T-helper 2 cell treated with Interferon-gamma antibody and Interleukin-4, amounts not matched to agents 100 ng/mL and 5 ng/mL, for 36 hours (primary cell): ENCODE measurements at regions not wholly inside any gene's neighbourhood (a gene's known extent, or its start where the extent isn't known, plus 50 kb on each side); places are given as distances from the start of the nearest gene placed in this dataset.
"Not testable (repeated sequence)": the region's sequence is repeated elsewhere in the genome, so short reads cannot be mapped to it uniquely, and the experiment has no call there.

Source experiments
- intact Hi-C: fragments of 100-400 bp; cut with micrococcal nuclease; formaldehyde crosslinking; loops from one replicate; pipeline ENCODE4 v1.15.1; 2023

DNA sequence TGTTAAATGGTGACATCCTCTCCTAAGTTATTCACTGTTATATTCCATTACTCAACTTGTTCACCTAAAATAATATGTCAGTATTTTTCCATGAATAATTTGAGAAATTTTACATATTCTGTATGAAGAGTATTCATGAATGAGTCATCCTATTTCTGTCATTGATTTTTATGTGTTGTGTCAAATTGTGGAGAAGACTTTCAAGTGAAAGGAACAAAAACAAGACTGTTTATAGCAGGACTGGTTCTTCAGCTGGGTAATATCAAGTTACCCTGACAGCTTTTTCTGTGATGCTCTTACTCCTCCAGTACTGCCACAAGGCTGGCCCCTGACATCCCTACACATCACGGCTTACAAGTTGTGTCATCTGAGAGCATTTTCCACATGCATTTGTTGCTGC lies 847.7 kb downstream of the NCAM2 start:
- intact Hi-C loops = no loop called here

DNA sequence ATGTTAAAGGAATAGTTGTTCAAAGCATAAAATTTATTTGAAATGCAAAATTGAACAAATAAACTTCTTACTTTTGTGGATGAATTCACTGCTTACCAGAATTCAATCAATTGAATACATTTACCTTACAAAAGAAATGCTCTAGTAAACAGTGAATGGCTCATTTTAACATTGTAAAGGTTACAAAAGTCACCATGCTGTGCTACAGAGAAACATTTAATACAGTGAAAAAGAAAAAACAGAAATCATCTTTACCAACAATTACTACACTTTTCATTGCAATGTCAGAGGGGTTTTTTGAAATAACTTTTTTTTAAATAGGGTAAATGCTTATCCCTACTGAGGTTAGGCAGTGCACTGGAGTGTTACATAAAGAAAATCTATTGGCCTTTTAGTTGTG lies 853.0 kb downstream of the NCAM2 start:
- intact Hi-C loops = no loop called here

DNA sequence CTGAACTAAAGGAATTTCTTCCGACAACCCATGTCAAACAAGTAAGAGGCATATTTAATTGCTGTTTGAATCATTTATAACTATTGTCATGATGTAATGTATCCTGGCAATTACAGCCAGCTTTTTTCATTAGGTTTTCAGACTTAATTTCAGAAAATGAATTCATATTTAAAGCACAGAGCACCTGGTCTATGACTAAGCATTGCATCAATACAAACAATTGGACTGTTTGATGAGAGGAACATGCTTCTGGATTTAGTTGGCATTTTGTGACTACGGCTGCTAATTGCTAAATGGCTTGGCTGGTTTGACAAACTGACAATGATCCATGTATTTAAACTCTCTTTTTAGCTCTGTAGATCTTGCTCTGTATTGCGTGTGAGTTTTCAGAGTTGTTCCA lies 853.4 kb downstream of the NCAM2 start:
- intact Hi-C loops = no loop called here

DNA sequence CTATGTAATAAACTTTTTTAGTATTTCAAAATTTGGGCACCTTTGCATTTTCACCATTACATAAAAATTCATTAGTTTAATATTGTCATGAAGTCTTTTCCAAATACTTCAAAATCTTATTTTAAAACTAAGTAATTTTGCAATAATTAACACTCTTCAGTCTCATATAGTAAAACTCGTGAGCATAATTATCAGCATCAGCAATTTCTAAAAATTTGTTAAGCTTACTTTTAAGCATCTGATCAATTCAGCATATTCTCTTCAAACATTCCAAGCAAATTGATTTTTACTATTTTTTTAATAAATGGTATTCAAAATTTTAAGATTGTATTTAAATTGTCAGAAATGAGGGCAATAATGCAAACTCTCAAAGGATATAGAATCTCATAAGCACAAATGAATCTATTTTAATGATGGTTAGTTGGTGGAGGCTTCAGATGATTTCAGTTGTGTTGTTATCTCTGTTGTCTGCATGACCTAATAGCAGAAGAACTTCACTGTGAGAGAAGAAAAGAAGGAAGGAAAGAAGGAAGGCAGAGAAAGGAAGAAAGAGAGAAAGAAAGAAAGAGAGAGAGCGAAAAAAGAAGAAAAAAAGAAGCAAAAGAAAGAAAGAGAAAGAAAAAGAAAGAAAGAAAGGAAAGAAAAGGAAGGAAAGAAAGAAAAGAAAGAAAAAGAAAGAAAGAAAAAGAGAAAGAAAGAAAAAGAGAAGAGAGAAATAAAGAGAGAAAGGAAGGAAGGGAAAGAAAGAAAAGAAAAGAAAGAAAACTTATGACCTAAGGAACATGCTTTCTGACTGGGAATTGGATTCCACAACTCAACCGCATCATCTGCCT lies 860.5 kb downstream of the NCAM2 start:
- intact Hi-C loops = no loop called here

DNA sequence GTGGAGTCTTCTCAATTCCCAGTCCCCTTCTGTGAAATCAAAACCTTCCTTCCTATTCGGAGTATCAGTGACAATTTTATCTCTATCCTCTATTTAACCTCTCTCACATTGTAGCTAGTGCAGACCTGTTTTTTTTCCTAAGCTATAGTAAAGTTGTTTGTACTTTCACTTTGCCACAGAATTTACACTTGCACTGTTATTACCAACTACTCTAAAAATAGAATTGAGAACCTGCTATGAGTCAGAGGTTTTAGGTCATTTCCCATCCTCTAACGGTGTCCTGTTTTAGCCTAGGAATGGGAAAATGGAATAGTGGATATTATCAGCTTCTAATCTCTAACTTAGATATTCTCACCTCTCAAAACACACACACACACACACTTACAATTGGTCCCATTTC lies 862.7 kb downstream of the NCAM2 start:
- intact Hi-C loops = no loop called here

DNA sequence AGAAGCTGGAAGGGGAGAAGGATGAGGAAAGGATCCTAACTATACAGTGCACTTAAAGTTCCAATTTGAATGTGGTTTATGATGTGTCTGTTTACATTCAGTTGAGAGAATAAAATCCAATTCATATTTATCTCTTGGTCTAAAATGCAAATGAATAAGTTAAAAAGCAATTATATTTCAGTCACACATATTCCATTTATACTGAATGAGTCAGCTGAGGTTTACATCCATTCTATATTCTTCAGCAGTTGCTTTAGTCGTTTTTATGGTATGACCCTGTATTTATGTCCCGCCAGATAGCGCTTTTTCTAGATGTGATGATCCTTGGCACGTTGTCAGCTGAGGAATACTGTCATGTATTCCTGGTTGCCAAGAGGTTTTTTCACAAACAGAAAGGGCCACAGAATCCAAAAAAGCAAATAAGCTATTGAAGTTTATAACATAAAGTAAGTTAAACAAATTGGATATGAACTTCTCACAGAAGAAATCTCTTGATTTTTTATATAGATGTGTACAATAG lies 866.2 kb downstream of the NCAM2 start:
- intact Hi-C loops = no loop called here

DNA sequence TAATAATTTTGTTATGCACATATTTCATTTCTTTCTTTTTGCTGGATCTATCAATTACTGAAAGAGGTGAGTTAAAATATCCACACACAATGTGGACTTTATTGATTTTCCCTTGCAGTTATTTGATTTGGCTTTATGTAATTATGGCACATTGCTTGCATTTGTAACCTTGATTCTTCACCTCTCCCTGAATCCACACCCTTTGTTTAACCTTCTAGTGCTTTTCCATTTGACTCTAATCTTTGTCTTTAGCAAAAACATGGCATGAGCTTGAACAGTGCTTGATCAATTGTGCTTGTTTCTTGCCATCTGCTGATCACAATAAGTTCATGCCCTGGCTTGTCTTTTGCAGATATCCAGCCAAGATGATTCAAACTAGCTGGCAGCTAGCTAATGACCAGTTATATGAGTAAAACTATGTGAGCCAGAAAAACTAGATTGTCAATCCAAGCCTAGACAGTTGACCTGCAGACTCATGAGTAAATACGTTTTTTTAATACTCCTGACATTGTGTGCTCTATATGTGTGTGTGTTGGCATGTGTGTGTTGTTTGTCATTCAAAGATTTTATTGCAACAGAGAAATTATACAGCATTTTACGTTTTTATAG lies 899.2 kb downstream of the NCAM2 start:
- intact Hi-C loops = no loop called here

DNA sequence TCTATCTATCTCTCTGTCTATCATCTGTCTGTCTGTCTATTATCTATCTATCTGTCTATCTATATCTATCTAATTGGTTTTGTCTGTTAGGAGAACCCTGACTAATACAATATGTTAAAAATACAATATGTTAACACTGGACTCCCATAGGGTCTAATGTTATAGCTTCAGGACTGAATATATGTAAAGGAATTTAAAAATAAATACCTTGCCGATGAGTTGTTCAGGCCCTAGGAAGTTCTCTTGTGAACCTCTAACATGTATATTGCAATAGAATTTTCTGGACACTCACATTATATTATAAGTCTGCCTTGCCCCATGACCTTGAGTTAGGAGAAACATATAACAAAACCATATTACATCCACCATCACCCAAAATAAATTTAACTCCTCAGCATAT lies 900.6 kb downstream of the NCAM2 start:
- intact Hi-C loops = no loop called here

DNA sequence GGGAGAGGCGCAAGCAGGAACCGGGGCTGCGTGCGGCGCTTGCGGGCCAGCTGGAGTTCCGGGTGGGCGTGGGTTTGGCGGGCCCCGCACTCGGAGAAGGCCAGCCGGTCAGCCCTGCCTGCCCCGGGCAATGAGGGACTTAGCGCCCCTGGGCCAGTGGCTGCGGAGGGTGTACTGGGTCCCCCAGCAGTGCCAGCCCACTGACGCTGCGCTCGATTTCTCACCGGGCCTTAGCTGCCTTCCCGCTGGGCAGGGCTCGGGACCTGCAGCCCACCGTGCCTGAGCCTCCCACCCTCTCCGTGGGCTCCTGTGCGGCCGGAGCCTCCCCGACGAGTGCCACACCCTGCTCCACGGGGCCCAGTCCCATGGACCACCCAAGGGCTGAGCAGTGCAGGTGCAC lies 904.2 kb downstream of the NCAM2 start:
- intact Hi-C loops = not testable (repeated sequence)

DNA sequence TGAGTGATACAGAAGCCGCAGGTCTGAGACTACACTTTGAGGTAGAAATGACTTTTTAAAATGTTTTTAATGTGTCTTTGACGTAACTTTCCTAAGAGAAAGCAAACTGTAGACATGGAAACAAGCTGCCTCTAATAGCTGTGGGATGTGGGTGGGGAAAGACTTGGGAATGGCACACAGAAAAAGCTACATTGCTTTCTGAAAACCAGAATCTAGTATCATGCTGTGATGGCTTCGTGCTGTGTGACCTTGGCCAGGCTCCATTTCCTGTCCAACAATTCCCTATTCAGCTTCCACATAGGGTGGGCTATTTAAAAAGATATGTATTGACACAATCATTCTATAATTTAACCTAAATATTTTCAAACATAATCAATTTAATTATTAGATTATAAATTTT lies 909.1 kb downstream of the NCAM2 start:
- intact Hi-C loops = no loop called here

DNA sequence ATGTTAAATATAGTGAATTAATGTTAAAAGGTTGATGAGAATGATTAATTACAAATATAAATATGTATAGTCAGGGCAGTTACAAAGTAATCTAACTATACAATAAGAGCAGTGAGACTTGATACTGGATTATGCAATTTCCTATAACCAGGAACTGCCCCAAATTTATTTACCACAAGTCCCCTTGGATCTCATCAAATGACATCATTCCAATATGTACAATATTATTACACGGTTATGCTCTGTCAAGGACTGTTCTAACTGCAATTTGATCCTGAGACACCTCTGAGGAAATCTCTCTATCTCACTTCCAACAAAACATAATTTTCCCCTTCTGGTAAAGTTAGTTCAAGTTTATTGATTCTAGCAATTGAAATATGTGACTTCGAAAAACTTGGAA lies 917.6 kb downstream of the NCAM2 start:
- intact Hi-C loops = no loop called here

DNA sequence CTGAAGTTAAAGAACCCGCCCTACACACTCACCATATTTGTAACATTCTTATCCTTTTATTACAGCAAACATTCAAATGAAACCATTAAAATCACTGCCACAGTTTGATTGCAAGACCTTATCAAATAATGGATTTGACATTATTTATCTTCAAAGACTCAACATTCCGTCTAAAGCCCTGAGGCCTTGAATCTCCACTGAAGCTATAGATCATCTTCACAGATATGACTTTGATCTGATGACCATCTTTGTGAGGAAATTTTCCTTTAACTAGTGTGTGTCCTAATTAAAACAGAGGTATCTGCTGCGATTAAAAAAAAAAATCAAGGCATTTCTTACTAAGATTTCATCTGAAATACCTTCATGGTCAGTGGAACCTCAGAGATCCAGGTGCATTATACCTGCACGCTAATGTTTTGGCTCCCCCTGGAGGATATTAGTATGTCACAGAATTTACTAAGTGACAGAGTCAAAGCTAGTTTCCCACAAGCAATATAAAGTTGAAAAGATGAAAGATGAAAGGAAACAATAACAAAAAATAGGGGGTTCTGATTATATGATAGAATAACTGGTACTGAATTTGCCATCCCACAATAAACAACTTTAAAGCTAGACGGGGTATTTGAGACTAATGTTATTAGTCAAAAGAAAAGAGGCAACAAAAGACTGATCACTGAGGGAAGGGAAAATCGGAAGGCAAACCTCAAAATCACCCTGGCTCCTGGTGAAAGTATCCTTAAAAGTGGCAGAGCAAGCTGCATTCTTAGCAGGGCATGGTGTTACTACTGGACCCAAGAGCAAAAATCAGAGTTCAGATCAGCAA lies 923.4 kb downstream of the NCAM2 start:
- intact Hi-C loops = loop anchor here (1.0 kb wide), 1 partner anchor 922 kb away; no protein-coding TSS in a partner anchor

DNA sequence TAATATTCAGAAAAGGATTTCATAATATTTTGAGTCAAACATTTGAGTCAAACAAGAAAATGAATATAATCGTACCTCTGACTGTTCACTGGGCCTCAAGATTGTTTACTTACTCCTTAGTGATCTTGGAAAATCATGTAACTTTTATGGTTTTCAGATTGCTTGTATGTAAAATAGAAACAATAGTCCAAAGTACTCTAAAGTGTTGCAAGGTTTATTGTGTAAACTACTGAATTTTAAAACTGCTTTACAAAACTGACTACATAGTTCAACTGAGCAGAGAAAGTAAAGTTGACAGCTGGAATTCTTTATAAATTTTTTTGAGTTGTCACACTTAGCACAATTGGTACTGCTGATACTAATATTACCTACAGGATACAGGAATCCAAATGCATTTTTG lies 931.0 kb downstream of the NCAM2 start:
- intact Hi-C loops = no loop called here

DNA sequence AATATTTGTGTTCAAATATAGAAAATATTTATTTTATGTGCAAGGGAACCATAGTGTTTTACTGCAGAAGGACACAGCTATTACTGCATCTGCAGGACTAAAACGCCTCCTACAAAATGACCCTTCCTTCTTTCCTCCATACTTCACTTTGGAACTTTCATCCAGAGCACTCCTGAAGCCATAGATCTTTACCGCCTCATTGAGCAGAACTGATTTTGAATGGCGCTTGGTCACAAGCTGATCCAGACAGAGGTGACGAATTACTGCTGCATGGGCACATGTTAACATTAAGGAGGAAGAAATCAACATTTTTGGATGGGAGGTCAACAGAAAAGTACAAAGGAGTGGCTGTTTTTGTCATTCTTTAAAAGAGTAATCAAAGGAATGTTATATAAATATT lies 931.6 kb downstream of the NCAM2 start:
- intact Hi-C loops = no loop called here

DNA sequence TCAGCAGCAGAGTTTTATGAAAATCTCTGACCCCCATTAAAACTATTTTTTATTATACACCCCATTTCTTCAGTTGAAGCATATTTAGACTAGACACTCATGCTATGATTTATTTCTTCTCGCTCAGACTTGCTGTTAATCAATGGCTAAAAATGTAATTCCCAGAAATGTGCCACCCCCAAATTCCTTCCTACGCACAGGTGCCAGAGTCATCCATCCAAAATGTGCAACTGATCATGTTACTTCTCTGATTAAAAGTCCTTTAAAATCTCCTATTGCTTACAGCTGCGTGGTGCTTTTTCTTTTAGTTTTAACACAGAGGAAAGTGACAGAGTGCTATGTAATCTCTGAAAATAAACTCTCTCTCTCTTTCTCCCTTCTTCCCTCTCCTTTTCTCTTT lies 954.4 kb downstream of the NCAM2 start:
- intact Hi-C loops = no loop called here

DNA sequence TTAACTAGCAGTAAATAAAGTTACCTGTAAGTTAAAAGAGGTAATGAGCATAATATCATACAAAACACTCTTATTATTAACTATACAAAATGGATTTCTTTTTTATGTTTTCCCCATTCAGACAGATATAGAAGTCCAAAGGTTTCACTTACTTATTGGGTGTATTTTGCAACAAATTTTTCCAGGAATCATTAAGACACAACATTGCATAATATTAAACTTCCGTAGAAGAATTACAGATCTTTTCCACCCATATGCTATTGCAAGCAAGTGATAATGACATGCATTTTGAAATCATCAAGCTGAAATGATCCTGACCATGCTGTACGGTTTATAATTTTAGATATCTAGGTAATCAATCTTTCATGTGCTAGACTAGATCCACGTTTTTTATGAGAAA lies 957.0 kb downstream of the NCAM2 start:
- intact Hi-C loops = no loop called here

DNA sequence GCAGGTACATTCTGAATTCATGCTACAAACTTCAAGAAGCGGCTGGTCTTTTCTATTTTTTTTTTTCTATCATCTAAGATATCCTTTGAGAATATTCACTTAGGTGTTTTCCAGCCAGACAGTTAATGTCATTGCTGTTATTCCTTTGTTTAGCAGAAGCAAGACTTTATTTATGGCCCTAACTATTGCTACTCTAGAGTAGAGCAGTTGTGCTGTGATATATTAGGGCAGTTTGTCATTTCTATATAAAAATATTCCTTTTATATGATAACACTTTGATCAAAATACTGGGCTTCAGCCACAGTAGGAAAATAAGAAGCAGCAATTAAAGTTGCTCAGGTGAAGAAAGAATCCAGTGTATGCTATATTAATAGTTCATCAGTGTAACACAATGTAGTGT lies 959.3 kb downstream of the NCAM2 start:
- intact Hi-C loops = no loop called here

DNA sequence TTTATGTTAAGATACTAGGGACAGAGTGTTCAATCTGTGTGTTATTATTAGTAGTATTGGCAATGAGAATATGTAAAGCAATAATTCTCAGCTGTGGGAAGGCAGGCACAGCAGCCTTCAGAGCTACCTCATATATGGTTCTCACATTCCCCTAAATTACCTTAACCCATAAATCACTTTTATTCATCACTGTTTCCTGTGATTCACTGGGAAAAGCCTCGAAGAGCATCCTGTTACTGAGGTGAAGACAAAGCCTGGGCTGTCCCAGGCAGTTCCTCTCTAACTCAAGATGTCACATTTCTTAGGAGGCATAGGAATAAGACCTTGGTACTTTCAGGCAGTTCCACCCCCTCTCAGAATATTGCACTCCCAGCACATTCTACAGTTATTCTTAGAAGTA lies 965.7 kb downstream of the NCAM2 start:
- intact Hi-C loops = no loop called here

DNA sequence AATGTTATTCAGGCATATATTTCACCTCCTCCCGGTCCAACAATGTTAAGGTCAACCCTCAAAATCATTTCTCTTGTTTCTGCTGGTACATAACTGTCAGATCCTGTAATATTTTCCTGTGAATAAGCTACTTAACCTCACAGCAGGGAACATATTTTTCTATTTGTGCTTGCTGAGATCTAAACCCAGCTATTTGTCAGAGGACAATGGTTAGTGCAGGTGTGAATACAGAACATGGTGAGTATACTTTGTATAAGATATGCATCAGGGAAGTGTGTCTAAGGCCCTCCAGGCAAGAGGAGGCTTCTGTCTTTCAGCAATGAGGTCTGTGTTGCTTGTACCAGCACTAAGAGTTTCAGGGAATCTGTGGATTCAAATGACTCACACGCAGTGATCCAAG lies 970.6 kb downstream of the NCAM2 start:
- intact Hi-C loops = no loop called here

DNA sequence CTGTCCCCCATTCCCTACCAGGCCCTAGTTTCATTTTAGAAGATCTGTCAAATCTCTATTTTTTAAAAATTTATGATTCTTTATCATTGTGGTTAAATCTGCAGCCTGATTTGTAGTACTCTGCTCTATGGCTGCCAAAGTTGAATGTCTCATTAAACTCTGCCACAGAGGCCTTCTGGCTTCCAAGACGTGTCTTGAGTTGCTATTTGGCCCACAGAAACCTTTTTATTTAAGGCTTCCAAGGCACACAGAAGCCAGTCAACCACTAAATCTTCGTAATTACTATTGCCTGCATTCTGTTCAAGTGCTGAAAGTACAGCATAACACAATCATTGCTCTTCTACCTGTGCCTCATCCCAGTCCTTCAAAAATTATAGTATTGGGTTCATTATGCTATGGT lies 971.0 kb downstream of the NCAM2 start:
- intact Hi-C loops = no loop called here

DNA sequence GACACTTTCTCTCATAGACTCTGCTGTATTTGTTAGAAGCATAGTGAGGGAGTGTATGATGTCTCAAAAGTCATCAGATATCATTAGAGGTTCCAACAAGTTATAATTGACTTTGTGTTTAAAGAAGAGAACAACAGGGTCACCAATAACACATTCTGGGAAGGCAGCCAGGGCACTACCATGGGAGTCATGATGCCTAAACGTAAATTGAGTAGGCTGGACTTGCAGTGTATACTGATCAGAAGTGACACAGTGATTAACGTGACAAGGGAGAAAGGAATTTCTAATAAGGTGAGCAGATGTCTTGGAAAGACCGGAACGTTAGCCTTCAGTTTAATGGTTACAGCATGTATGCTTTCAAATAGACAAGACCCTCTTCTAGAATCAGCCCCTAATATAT lies 973.2 kb downstream of the NCAM2 start:
- intact Hi-C loops = no loop called here

DNA sequence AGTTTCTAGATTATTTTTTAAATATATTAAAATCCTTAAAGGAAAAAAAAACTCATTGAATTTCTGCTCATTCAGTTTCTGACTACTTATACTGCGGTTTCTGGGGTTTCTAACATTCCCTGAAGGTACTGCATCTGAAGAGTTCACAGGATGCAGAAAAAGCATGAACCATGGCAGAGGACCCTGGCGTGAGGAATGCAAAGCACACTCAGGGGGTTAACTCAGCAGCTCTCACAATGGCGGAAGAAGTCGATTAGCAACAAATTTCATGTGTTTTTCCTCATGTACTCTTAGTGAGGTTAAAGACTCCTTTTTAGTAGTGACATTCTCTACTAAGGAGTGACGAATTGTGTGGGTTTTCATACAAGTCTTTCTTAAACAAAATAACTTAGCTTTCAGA lies 975.6 kb downstream of the NCAM2 start:
- intact Hi-C loops = no loop called here
